KG1 (cell line): ENCODE measurements at regions not wholly inside any gene's neighbourhood (a gene's known extent, or its start where the extent isn't known, plus 50 kb on each side); places are given as distances from the start of the nearest gene placed in this dataset.

Experiments
- DNase-seq: peaks from one replicate; lab custom pipeline; 2025; lab: John Stamatoyannopoulos, UW

DNA sequence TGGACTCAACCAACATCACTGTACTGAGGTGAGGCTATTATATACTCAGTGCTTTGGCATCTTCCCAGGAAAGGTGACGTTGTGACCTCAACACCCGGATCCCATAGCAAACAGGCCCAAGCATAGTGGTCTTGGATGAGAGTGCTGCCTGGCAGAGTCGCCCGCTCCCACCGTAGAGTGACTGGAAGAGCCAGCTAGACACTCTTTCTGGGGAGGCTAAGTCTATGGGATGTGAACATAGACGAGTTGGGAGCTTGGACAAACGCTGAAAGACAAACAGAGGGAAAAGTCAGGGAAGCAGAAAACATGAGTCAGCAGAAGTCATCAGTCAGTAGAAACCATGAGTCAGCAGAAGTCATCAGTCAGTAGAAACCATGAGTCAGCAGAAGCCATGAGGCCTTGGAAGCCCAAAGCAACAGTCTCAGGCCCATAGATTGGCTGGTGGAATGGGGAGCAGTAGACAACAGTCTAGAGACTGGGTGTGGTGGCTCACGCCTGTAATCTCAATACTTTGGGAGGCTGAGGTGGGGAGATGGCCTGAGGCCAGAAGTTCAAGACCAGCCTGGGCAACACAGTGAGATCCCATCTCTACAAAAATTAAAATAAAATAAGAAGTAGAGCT lies 66.4 kb upstream of the MAP1LC3B2 start:
- DNase-seq: no peak

DNA sequence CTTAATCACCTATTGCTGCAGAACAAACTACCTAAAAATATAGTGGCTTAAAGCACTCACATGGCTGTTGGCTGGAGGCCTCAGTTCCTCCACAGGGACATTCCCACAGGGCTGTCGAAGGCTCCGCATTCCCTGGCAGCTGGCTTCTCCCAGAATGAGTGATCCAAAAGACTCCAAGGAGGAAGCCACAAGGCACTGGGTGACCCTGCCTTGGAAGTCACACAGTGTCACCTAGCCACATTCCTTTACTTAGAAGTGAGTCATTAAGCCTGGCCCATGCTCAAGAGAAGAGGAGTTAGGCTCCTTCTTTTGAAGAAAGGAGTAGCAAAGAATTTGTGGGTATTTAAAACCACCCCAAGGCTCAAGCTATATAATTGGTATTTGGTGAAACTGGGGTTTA lies 63.9 kb upstream of the MAP1LC3B2 start:
- no peak for DNase-seq

GRCh38 chr12:116497051-116497591 lies 62.1 kb upstream of the MAP1LC3B2 start:
- DNase-seq: no peak

GRCh38 chr12:116498471-116498870 lies 60.7 kb upstream of the MAP1LC3B2 start:
- DNase-seq: no peak

GRCh38 chr12:116502141-116502725 lies 56.9 kb upstream of the MAP1LC3B2 start:
- DNase-seq: no peak

DNA sequence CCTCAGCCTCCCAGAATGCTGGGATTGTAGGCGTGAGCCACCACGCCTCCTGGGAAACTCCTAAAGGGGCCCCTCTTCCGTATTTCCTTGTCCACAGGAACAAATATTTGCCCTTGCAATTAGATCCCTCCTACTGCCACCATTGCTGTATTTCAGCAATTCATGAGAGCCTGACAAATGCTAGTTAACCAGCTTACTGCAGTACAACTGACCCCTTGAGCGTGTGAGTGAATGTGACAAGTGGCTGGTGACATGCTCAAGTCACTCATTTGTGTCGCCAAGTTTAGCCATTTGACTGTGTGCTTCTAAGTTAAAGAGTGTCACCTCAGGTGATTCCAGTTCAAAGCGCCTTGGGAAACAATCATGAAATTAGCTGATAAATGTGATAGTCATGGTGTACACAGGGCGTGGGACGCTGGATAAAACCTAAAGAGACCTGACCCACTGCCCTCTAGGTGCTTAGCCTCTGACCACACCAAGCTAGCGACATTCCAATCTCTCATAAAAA lies 56.1 kb upstream of the MAP1LC3B2 start:
- DNase-seq: no peak

DNA sequence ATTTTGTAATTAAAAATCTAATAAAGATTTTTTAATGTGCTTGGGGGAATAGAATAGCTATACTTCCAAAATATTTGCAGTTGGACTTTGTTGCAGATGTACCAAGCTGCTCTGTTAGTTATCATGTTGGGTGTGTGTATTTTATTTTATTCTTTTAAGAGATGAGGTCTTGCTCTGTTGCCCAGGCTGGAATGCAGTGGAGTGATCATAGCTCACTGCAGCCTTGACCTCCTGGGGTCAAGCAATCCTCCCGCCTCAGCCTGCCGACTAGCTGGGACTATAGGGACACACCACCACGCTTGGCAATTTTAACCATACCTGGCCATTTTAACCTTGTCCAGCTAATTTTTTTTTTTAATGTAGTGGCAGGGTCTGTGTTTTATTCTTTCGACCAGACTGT lies 54.7 kb upstream of the MAP1LC3B2 start:
- no peak for DNase-seq

DNA sequence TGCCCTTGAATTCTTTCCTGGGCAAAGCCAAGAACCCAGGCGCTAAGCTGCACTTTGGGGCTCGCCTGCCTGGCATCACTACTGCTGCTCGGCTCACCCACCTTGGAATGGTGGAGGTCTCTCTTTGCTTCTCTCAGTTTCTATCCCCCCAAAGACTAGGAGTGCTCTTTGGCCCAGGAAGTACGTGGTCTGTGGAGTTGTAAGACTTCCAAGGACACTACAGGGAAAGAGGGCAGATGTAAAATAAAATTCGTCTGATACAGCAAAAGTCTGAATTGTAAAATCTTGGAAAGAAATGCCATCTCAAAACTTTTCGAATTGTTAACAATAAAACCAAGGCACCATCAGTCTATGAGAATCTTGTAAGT lies 52.5 kb upstream of the MAP1LC3B2 start:
- no peak for DNase-seq

GRCh38 chr12:116508145-116509121 lies 50.7 kb upstream of the MAP1LC3B2 start:
- no peak for DNase-seq
